COLO668 (cell line): ENCODE measurements at regions not wholly inside any gene's neighbourhood (a gene's known extent, or its start where the extent isn't known, plus 50 kb on each side); places are given as distances from the start of the nearest gene placed in this dataset.

Source experiments
- DNase-seq: peaks from one replicate; lab custom pipeline; 2025; ENCODE audit not compliant: unreplicated experiment; lab: John Stamatoyannopoulos, UW

DNA sequence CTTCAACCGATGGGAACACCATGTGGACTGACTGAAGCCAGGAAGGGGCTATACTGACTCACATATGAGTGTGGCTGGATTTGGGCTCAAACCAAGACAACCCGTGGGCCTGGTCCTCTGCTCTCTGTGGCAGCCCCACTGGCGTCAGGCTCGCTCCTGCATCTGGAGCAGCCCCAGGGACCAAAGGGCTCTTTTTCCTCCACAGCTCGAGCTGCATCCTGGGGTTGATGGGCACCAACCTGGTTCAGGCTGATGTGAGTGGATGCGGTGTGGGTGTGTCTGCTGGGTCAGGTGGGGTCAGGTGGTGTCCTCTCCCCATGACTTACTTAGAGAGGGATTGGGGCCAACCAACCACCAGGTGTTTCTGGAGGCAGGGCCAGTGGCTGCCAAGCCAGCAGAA is 303.0 kb upstream of the AJAP1 start:
- DNase-seq, result no peak

DNA sequence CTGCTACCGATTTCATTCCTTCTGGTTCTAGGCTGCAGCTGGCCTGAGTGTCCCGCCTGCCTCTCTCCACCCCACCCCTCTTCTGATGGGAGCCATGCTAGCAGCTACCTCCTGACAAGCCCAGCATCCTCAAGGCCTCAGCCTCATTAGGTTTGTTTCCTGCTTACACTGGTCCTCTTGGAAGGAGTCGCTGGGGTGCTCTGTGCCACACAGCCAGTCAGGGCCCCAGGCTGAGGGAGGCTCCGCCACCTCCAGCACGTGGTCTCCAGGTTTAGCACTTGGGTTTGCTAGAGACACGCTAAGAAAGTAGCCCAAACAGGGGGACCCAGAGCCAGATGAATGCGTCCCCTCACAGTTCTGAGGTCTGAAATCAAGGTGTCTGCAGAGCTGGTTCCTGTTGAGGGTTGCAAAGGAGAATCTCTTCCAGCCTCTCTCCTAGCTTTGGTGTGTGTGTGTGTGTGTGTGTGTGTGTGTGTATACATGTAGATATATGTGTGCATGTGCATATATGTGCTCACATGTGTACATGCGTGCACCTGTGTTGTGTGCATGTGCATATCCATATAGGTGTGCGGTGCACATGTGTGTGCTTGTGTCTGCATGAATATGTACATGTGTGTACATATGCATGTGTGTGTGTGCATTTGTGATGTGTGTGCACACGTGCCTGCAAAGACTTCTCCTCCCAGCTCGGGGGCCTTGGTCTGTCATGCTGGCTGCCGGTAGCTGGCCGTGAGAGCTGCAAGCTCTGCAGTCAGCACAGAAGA is 301.1 kb upstream of the AJAP1 start:
- no peak for DNase-seq

DNA sequence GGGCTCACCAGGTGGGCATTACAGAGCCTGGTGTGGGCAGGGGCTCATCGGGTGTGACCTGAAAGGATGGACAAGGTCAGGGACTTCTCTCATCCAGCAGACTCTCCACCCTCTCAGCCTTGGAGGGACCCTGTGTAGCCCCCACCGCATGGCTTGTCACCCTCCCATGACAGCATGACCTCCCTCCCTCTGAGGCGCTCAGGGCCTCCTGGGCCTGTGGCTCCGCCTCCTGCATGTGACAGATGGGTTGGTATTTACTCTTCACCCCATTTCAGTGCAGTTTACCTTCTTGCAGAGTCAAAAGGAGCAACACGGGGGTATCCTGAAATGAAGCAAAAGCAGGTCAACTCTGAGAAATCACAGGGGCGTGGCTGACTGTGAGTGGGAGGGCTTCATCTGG is 298.6 kb upstream of the AJAP1 start:
- no peak for DNase-seq

DNA sequence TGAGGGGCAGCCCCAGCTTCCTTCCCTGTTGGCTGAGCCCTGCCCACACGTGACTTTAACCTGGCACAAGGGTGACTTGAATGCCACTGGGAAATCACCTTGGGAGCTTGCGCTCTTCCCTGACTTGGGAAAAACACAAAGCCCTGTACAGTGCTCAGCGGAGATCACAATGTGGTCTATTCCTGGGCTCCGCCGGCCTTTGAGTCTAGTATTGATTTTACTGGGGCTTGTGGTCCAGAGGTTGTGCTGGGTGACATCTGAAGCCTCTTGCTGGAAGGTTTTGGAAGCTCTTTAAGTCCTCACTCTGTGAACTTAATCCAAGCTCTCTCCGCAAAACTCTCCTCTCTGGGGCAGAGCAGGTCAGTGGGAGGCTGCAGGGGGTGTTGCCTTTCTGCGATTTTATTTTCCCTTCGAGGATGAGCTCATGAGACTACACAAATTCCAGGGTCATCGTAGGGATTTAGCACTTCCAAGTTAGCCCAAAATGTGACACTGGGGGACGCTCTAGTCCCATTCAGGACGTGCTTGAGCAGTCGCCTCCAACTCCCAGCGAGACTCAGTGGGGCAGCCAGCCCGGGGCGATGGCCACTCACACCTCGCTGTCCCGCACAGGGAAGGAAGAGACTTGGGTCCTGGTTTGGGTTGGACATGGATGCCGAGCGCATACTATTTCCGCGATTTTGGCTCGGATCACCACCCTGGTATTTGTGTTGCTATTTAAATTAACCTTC is 291.9 kb upstream of the AJAP1 start:
- DNase-seq, result no peak

DNA sequence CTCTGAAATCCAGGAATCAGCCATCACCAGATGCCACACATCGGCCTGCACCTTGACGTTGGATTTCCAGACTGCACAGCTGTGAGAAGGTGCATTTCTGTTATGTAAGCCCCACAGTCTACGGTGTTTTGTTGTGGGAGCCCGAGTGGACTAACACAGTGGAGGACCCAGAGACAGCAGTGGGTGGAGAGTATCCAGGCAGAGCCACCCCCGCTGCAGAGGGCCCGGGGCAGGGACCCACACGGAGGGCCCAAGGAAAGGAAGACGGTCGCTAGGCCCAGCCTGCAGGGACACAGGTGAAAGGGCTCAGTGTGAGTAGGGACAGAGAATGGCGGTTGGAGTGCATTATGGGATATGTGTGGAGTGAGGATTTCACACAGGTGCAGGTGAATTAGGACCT is 288.3 kb upstream of the AJAP1 start:
- DNase-seq, result no peak

DNA sequence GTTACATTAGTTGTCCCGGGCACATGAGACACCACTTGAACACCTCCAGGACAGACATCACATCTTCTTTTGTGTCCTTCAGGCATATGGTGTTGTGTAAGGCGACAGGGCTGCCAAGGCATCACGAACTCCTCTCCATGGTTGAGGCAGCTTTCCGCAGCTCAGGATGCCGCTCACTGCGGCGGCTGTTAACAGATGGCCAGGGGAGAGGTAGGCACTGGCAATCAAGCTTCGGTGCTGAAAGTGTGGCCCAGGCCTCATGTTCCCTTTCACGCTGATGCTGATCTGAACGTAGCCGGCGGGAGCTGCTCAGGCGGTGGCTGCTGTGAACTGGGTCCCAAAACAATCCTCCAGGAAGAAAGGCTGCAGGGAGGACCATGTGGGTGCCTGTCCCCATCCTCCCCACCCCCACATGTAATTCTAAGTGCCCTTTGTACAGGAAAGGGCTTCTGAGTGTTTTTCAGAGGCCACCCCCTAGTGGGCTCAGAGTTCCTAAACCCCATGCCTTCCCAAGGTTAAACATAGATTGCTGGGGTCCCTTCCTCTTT is 287.1 kb upstream of the AJAP1 start:
- DNase-seq, result no peak

DNA sequence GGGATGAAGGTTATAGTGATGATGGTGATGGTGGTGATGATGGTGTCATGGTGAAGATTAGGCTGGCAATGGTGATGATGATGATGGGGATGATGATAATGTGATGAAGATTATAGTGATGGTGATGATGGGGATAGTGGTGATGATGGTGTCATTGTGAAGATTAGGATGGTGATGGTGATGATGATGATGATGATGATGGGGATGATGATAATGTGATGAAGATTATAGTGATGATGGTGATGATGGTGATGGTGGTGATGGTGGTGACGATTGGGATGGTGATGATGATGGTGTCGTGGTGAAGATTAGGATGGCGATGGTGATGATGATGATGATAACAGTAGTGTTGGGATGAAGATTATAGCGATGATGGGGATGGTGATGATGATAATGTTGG is 285.1 kb upstream of the AJAP1 start:
- no peak for DNase-seq

DNA sequence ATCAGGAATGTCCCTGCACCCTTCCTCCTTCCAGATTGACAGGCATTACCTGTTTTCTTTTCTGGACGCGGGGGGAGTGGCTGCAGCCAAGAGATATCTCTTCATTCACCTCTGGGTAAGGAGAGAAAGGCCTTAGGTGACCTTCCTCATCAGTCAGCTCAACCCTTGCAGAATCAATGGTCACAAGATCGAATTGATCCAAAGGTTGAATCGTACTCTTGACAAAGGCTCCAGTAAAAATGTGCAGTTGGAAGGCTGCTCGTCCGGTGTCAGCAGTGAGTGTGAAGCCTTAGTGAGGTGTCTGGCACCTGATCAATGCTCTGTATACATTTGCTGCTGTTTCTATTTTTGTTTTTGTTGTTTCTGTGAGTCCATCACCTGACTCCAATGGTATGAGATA is 282.6 kb upstream of the AJAP1 start:
- no peak for DNase-seq

DNA sequence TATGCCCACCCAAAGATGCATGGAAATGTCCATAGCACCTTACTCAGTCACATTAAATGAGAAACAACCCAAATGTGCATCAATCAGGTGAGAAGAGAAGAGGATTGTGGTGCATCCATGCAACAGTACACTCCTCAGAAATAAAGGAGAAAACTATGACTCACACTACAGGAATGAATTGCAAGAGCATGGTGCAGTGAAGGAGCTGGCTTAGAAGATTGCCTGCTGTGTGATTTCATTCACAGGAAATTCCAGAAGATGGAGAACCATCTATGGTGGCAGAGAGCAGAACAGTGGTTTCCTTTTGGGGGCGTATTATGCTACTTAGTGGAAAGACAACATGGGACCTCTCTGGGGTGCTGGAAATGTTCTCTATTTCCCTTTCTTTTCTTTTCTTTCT is 278.6 kb upstream of the AJAP1 start:
- no peak for DNase-seq

DNA sequence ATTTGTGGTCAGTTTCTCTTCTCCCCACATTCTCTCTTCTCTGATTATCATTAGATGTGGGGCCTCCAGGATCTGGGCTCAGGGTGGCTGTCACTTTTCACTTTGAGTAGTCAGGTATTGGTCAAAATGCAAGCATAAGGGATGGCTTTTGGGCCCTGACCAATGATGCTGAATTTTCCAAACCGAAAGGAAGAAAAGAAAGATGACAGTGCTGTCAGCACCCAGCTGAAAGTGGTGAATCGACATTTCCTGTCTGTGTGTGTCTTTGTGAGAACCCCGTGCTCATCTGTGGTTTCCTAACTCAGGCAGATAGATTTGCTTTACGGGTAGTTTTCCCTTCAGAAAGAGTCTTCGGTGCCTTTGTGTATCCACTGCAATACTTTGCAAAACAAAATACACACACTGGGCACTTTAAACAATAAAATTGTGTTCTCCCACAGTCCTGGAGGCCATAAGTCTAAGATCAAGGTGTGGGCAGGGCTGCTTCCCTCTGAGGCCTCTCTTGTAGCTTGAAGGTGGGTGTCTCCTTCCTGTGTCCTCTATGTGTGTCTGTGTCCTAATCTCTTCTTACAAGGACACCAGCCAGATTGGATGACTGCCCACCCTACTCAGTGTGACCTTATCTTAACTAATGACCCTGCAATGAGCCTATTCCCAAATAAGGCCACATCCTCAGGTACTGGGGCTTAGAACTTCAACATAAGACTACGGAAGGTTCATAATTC is 274.8 kb upstream of the AJAP1 start:
- no peak for DNase-seq

DNA sequence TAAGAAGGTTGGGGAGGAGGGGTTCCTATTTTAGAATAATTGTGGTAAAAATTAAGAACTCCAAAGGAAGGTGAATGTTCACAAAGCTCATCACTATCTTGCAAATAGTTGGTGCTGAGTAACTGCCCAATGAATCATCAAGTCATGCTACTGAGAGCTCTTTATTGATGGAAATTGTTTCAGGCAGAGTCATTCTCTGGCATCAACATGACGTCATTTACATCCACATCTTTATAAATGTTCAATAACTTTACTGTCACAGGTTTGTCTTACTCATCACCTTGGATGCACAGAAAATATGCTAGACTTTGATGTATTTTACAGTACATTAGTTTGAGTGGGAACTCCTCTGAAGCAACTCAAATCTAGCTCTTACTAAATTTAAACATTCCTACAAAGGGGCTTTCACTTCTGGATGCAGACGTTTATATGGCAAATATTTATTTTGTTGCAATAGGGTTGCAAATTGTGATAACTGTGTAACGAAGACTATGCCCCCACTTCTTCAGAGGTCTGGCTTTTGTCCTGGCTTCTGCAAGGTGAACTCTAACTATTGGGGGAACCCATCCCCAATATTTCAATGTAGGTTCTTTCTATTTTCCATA is 273.7 kb upstream of the AJAP1 start:
- no peak for DNase-seq

DNA sequence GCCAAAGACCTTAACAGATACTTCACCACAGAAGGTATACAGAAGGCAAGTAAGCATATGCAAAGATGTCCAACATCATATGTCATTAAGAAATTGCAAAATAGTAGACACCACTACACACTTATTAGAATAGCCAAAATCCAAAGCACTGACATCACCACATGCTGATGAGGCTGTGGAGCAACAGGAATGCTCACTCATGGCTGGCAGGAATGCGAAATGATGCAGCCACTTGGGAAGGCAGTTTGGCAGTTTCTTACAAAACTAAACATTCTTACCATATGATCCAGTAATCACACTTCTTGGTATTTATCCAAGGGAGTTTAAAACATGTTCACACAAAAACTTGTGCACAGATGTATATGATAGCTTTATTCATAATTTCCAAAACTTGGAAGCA is 261.2 kb upstream of the AJAP1 start:
- DNase-seq, result no peak

DNA sequence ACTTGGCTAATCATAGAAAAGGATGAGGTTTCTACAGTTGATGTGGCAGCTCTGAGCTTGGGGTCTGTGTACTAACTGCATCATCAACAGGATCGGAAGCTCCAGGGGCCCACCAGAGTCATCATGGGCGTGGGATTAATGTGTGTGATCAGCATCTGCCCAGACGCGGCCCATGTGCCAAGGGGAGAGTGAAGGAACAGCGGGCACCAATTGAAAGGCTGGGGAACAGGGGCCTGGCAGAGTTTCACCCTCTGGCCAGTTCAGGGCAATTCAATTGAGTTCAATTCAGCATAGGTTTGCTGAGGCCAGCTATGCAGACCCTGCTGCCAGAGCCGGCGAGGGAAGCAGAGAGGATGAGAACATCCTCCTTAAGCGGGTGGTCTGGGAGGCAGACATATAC is 260.0 kb upstream of the AJAP1 start:
- DNase-seq, result no peak

DNA sequence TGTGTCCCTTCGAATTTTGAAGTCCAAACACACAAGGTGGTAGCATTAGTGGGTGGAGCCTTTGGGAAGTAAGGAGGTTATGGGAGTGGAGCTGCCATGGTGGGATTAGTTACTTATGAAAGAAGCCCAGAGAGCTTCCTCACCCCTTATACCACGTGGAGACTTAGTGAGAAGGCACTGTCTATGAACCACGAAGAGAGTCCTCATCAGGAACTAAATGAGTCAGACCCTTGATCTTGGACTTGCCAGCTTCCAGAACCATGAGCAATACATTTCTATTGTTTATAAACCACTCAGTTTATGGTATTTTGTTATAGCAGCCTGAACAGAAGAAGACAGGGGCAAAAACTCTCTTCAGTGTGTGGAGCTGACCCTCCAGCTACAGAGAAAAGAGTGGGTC is 259.3 kb upstream of the AJAP1 start:
- DNase-seq, result no peak

DNA sequence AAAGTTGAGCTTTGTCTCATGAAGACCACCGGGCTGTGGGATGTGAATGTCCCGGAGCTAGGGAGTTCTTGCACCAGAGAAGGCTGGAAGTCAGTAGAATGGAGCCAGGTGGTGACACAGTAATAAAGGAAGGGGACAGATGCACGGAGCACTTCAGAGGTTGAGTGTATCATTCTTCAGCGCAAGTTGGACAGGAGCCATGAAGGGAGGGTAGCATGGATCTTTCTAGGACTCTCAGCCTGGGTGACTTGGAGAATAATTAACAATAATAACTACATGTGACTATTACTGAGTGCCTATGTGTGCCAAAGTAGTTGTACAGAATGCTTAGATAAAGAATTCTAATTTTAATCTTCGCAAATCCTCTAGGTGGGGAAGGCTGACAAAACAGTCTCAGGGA is 258.7 kb upstream of the AJAP1 start:
- no peak for DNase-seq

DNA sequence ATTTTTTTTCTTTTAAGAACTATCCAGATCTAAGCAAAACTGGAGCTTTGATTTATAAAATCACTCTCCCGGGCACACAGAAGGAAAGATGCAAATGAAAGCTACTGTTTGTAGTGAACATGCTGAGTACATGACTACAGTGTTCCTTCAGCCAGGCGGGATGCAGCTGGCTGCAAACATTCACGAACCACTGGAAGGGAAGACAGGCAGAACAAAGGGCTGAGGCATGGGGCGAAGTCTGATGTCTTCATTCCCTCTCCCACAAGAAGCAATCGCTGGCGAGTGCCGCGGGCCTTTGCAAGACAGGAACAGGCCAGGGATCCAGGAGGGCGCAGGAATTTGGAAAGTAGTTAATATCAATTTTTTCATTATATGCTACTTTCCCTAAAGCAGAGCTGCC is 257.9 kb upstream of the AJAP1 start:
- no peak for DNase-seq

DNA sequence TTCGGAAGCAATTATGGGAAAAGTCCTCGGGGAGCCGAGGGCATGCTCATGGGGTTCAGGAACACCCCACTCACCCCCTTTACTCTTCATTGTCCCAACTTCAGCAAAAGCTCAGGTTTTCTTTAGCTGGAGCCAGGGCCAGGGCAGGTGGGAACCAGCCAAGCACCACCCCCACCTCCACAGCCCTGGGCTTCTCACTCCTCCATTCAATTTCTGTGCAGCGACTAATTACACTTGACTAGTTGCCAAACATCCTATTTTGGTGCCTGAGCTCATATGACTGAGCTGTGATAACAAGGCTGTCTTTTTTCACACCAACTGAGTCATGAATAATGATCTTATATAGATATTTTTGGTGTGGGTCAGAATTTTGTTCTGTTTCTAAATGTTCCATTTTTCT is 257.2 kb upstream of the AJAP1 start:
- no peak for DNase-seq

DNA sequence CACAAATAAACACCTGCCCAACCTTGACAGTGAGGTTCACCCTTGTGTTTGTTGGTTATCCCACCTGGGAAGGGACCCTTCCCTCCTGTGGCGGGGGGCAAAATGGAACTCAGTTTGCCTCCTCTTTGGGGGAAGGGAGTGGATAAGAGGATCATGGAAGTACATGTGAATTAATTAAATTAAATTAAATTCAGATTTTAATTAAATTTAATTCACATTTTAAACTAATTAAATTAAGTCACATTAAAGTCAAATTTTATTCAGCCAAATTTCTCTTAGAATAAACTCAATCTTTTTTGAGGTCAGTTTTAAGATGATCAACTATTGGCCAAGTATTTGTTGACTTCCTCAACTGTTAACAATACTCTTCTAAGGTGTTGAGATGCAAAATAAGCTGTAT is 252.4 kb upstream of the AJAP1 start:
- no peak for DNase-seq

DNA sequence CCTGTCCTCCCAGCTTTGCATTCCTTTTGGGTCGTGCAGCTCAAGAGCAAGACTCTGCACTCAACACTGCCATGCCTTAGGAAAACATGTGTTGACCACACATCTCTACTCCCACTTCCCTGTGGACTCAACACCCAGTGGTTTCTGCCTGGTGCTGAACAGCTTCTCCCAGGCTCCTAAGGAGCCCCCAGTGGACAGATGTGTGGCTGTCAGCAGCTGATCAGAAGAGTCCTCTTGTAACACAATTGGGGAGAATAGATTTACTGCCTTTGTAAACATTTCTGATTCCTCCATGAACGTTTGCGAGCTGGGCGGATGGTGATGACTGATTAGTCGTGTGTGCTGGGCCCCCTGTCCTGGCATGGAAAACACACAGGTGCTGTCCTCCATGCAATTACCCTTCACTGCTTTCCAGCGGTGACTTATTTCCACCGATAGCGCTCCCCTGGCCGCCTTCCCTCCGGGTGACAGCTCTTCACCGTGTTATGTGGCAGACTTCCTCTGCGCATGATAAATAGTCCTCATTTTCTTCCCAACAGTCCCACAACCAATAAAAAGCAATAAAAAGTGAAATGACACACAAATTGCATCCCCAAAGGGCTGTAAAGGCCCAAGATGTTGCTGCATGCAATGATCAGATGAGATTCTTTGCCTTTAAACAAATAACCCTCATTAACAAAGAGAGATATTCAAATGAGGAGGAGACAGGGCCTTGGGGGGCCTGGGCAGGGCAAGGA is 249.4 kb upstream of the AJAP1 start:
- no peak for DNase-seq

DNA sequence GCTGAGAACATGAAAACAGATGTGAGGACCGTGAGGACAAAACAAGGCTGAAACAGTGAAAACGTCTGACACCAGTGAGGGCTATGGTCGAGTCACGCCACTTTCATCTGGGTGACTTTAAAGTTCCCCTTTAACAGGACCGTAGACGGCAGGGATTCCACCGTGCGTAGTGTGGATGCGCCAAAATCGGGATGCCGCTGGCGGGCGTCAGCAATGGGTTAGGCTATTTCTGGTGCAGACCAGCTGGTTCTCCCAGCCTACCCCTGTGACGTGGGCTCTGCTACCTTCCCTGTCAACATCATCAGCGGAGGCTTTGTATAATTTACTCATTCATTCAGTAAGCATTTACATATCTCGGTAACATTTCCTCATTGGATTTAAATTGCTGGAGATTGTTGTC is 246.6 kb upstream of the AJAP1 start:
- no peak for DNase-seq

DNA sequence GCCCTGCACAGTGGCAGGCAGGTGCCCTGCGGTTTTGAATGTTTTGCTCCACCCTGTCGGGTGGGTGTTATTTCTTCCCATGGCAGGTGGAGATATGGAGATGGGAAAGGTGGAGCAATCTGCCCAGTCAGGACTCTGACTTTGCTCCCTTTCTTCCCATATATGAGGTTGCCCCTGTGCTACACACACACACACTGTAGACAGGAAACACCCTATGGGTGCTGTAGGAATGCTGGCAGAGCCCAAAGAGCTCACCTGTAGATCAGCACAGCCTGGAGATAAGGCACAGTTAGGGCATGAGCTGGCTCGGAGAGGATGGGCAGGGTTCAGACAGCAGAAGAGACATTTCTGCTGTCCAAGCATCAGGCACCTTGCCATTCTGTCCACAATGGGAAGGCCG is 246.0 kb upstream of the AJAP1 start:
- no peak for DNase-seq
